HCT116 (cell line): ENCODE measurements at regions not wholly inside any gene's neighbourhood (a gene's known extent, or its start where the extent isn't known, plus 50 kb on each side); places are given as distances from the start of the nearest gene placed in this dataset.

Experiments
- ATAC-seq: fragments of 200-7000 bp; cut with Tn5 transposase; 2 replicates; pipeline ENCODE4 v1.9.1; 2020; ENCODE audit warnings: mild to moderate bottlenecking, moderate library complexity
- BruUV-seq: library from RNA; stranded (reverse); fragments of 400-500 nt; replicated peaks from 2 replicates; lab custom pipeline; 2021; lab: Mats Ljungman, UMichigan
- CTCF ChIA-PET: fragments of 300-600 bp; sonication (Branson Sonifier 250); formaldehyde crosslinking; loops from one replicate; lab custom pipeline; 2021; ENCODE audit warnings: antibody characterized with exemption; lab: Charles Lee
- POLR2A ChIA-PET: fragments of 300-600, 350-600 bp; sonication (Branson Sonifier 250); formaldehyde crosslinking; loops from one replicate; lab custom pipeline; 2021; ENCODE audit warnings: antibody characterized with exemption; lab: Charles Lee
- RAD21 ChIA-PET, 2 experiments: fragments of 300-600 bp; sonication (Branson Sonifier 250); formaldehyde crosslinking; loops; one replicate each; lab custom pipeline; 2023; ENCODE audit warnings: low total read pairs in 2 of 2; ENCODE audit not compliant: uncharacterized antibody in 2 of 2, unreplicated experiment in 2 of 2, low non-redundant PET in 1 of 2; lab: Charles Lee
- DNase-seq: peaks from one replicate; pipeline ENCODE4 v3.0.0-alpha.2; 2010; ENCODE audit warnings: low read depth, low spot score
- H2AFZ ChIP-seq: fragments of 200-600 bp; shearing (Covaris generic), sonication (generic); 2 replicates; pipeline ENCODE4 v1.6.1; 2017; ENCODE audit warnings: low read depth, mixed run types, mixed read lengths, antibody characterized with exemption, low read length; ENCODE audit not compliant: poor library complexity, severe bottlenecking
- H3K27ac ChIP-seq: 2 replicates; pipeline ENCODE4 v1.5.1; 2012; ENCODE audit warnings: low read depth, low read length
- H3K27me3 ChIP-seq: fragments of 200-600 bp; sonication (generic); 2 replicates; pipeline ENCODE4 v1.6.1; 2016; ENCODE audit warnings: mixed run types, low read length, mixed read lengths; ENCODE audit not compliant: insufficient read depth
- H3K36me3 ChIP-seq, 2 experiments: fragments of 200-500 bp in 1 of 2; fragments of 200-600 bp in 1 of 2; sonication (Bioruptor generic) in 1 of 2; sonication (generic) in 1 of 2; 2 replicates each; pipeline versions ENCODE4 v1.5.1 to v1.6.1; 2014 to 2016; ENCODE audit warnings: low read length in 2 of 2, inconsistent platforms in 1 of 2, mixed read lengths in 1 of 2, mixed run types in 1 of 2; ENCODE audit not compliant: insufficient read depth in 2 of 2, control insufficient read depth in 1 of 2
- H3K4me1 ChIP-seq, 2 experiments: fragments of 200-600 bp in 1 of 2; sonication (generic) in 1 of 2; 2 replicates each; pipeline versions ENCODE4 v1.5.1 to v1.6.1; 2012 to 2017; ENCODE audit warnings: low read length in 2 of 2, inconsistent platforms in 1 of 2, mild to moderate bottlenecking in 1 of 2, mixed read lengths in 1 of 2, mixed run types in 1 of 2, moderate library complexity in 1 of 2; ENCODE audit not compliant: insufficient read depth in 2 of 2, control insufficient read depth in 1 of 2
- H3K4me2 ChIP-seq: fragments of 200-600 bp; sonication (generic); 2 replicates; pipeline ENCODE4 v1.6.1; 2017; ENCODE audit warnings: mixed run types, low read length, mixed read lengths
- H3K4me3 ChIP-seq, 2 experiments: fragments of 200-600 bp in 1 of 2; sonication (generic) in 1 of 2; replicated peaks in 1 of 2; 2 replicates each; pipeline ENCODE4 v1.5.1; 2011 to 2016; ENCODE audit warnings: low read length in 2 of 2, control low read depth in 1 of 2, low read depth in 1 of 2, mild to moderate bottlenecking in 1 of 2, mixed read lengths in 1 of 2, mixed run types in 1 of 2
- H3K79me2 ChIP-seq: fragments of 200-600 bp; sonication (generic); 2 replicates; pipeline ENCODE4 v1.6.1; 2017; ENCODE audit warnings: mild to moderate bottlenecking, mixed run types, low read length, moderate library complexity, mixed read lengths; ENCODE audit not compliant: insufficient read depth
- H3K9ac ChIP-seq: fragments of 200-600 bp; sonication (generic); 2 replicates; pipeline ENCODE4 v1.6.1; 2016; ENCODE audit warnings: low read length, mixed read lengths
- H3K9me2 ChIP-seq: fragments of 200-600 bp; sonication (generic), shearing (Covaris generic); 2 replicates; pipeline ENCODE4 v1.6.1; 2017; ENCODE audit warnings: mixed run types, mild to moderate bottlenecking, moderate library complexity; ENCODE audit not compliant: insufficient read depth
- H3K9me3 ChIP-seq, 2 experiments: fragments of 200-500 bp in 1 of 2; fragments of 200-600 bp in 1 of 2; sonication (Bioruptor generic) in 1 of 2; sonication (generic) in 1 of 2; 2 replicates each; pipeline ENCODE4 v1.6.1; 2014 to 2017; ENCODE audit warnings: low read length in 2 of 2, mixed read lengths in 2 of 2, inconsistent platforms in 1 of 2, low read depth in 1 of 2, mild to moderate bottlenecking in 1 of 2, mixed run types in 1 of 2, moderate library complexity in 1 of 2; ENCODE audit not compliant: control insufficient read depth in 1 of 2, insufficient read depth in 1 of 2
- H4K20me1 ChIP-seq: fragments of 200-600 bp; sonication (generic), shearing (Covaris generic); 2 replicates; pipeline ENCODE4 v1.6.1; 2017; ENCODE audit warnings: mixed run types, mild to moderate bottlenecking, moderate library complexity; ENCODE audit not compliant: insufficient read depth
- CEBPB ChIP-seq: IDR thresholded peaks from 2 replicates; pipeline ENCODE4 v1.6.1; 2012; ENCODE audit warnings: low read depth
- CTCF ChIP-seq, 3 experiments: fragments of 200-600 bp in 1 of 3; sonication (generic) in 1 of 3; IDR thresholded peaks in 2 of 3; conservative IDR thresholded peaks in 1 of 3; 2 replicates each; pipeline ENCODE4 v1.5.1; 2012 to 2017; ENCODE audit warnings: low read depth in 2 of 3, low read length in 2 of 3, antibody characterized with exemption in 1 of 3, borderline replicate concordance in 1 of 3, control low read depth in 1 of 3, mild to moderate bottlenecking in 1 of 3, mixed read lengths in 1 of 3, mixed run types in 1 of 3, moderate library complexity in 1 of 3; ENCODE audit not compliant: insufficient read depth in 1 of 3
- EGR1 ChIP-seq: IDR thresholded peaks from 2 replicates; pipeline ENCODE4 v1.6.1; 2012; ENCODE audit warnings: low read depth
- ELF1 ChIP-seq: IDR thresholded peaks from 2 replicates; pipeline ENCODE4 v1.6.1; 2012; ENCODE audit warnings: low read depth, borderline replicate concordance
- EZH2 ChIP-seq: fragments of 200-600 bp; sonication (generic); IDR thresholded peaks from 2 replicates; pipeline ENCODE4 v1.6.1; 2017; ENCODE audit warnings: antibody characterized with exemption, mixed run types
- EZH2phosphoT487 ChIP-seq: fragments of 200-600 bp; IDR thresholded peaks from 2 replicates; pipeline ENCODE4 v1.6.1; 2018; ENCODE audit warnings: antibody characterized with exemption, borderline replicate concordance
- FOSL1 ChIP-seq: IDR thresholded peaks from 2 replicates; pipeline ENCODE4 v1.6.1; 2012; ENCODE audit warnings: low read depth
- JUND ChIP-seq: IDR thresholded peaks from 2 replicates; pipeline ENCODE4 v1.6.1; 2012
- MAX ChIP-seq: IDR thresholded peaks from 2 replicates; pipeline ENCODE4 v1.6.1; 2012
- POLR2AphosphoS5 ChIP-seq: IDR thresholded peaks from 2 replicates; pipeline ENCODE4 v1.6.1; 2011; ENCODE audit warnings: mild to moderate bottlenecking, low read depth, low read length, moderate library complexity
- SRF ChIP-seq: IDR thresholded peaks from 2 replicates; pipeline ENCODE4 v1.6.1; 2012; ENCODE audit warnings: low read depth
- YY1 ChIP-seq: IDR thresholded peaks from 2 replicates; pipeline ENCODE4 v1.6.1; 2011; ENCODE audit warnings: low read length, low read depth, moderate library complexity, mild to moderate bottlenecking; ENCODE audit not compliant: insufficient replicate concordance; ENCODE audit errors: extremely low read depth
- ZFX ChIP-seq: fragments of 450-650 bp; IDR thresholded peaks from 2 replicates; pipeline ENCODE4 v1.6.1; 2017
- ZNF274 ChIP-seq: fragments of 200-500 bp; sonication (Bioruptor generic); IDR thresholded peaks from 2 replicates; pipeline ENCODE4 v1.6.1; 2014; ENCODE audit warnings: mild to moderate bottlenecking, low read depth, low read length, inconsistent platforms
- intact Hi-C: fragments of 100-400 bp; cut with micrococcal nuclease; formaldehyde crosslinking; loops from 2 replicates; pipeline ENCODE4 v1.10.0; 2022

- TF ChIP-seq CEBPB (no peak), POLR2AphosphoS5 (no peak), FOSL1 (no peak), MAX (no peak)
- ATAC-seq (no peak), DNase-seq (no peak)
- Histone ChIP-seq H3K9me2 (no peaks in the 10 kb centered on the region), H3K27ac (no peak overlapping the region), H3K4me1 (peaks cover 0 to 6% of the 10 kb centered on the region in 2 experiments; a peak in 2 of 4 replicates), H3K27me3 (no peaks in the 10 kb centered on the region), H3K4me2 (no peak overlapping the region), H3K9ac (no peak overlapping the region), H2AFZ (no peak overlapping the region), H3K4me3 (no peak overlapping the region), H4K20me1 (no peaks in the 10 kb centered on the region), H3K79me2 (no peaks in the 10 kb centered on the region), H3K36me3 (no peaks in the 10 kb centered on the region), H3K9me3 (no peaks in the 10 kb centered on the region; a peak in 1 of 4 replicates)
- POLR2A ChIA-PET, result no interaction called here
- BruUV-seq, result no TSS peak
- CTCF ChIA-PET, result interaction anchor here (3.0 kb wide), 1 partner anchor 13 kb away, joined by 9 read pairs; no protein-coding TSS in a partner anchor
- intact Hi-C loops, result no loop called here
- RAD21 ChIA-PET, result interaction anchor here (0.5 to 0.6 kb wide), 2 partner anchors 102 to 125 kb away, joined by 3 read pairs; no protein-coding TSS in a partner anchor
Measured at GRCh38 chr2:157181234-157181633, 76.3 kb upstream of the GALNT5 start.

- ATAC-seq, result no peak
- H4K20me1 ChIP-seq, result no peaks in the 10 kb centered on the region
- BruUV-seq, result no TSS peak
Measured at GRCh38 chr2:157182204-157182709, 75.2 kb upstream of the GALNT5 start.

More at GRCh38 chr2:157182204-157182709, 75.2 kb upstream of the GALNT5 start:
- no peak for DNase-seq
- Histone ChIP-seq H3K36me3 (no peaks in the 10 kb centered on the region), H3K27me3 (no peaks in the 10 kb centered on the region), H3K27ac (no peak overlapping the region), H3K4me1 (peaks cover 0 to 6% of the 10 kb centered on the region in 2 experiments; a peak in 2 of 4 replicates), H3K9me3 (no peaks in the 10 kb centered on the region; a peak in 1 of 4 replicates), H3K9me2 (no peaks in the 10 kb centered on the region), H3K79me2 (no peaks in the 10 kb centered on the region), H3K9ac (no peak overlapping the region), H2AFZ (no peak overlapping the region), H3K4me2 (no peak overlapping the region), H3K4me3 (no peak overlapping the region)
- ChIA-PET CTCF (interaction anchor here (3.0 kb wide), 1 partner anchor 12 kb away, joined by 9 read pairs; no protein-coding TSS in a partner anchor), POLR2A (no interaction called here), RAD21 (no interaction called here)
- intact Hi-C loops, result no loop called here
- TF ChIP-seq ZFX (no peak), ZNF274 (no peak), CTCF (IDR thresholded peaks at IDR 0.05 in 2 of 3, conservative IDR thresholded peaks at IDR 0.05 in 1 of 3; ENCODE audit: borderline replicate concordance in 1 of 3, insufficient read depth in 1 of 3, low read depth in 2 of 3, low read length in 2 of 3) (no peak), EZH2 (no peak), ELF1 (no peak), EZH2phosphoT487 (no peak), YY1 (no peak), JUND (no peak), CEBPB (no peak), SRF (no peak), EGR1 (no peak)
